ENCODE measurements at regions not wholly inside any gene's neighbourhood (a gene's known extent, or its start where the extent isn't known, plus 50 kb on each side); places are given as distances from the start of the nearest gene placed in this dataset.

DNA sequence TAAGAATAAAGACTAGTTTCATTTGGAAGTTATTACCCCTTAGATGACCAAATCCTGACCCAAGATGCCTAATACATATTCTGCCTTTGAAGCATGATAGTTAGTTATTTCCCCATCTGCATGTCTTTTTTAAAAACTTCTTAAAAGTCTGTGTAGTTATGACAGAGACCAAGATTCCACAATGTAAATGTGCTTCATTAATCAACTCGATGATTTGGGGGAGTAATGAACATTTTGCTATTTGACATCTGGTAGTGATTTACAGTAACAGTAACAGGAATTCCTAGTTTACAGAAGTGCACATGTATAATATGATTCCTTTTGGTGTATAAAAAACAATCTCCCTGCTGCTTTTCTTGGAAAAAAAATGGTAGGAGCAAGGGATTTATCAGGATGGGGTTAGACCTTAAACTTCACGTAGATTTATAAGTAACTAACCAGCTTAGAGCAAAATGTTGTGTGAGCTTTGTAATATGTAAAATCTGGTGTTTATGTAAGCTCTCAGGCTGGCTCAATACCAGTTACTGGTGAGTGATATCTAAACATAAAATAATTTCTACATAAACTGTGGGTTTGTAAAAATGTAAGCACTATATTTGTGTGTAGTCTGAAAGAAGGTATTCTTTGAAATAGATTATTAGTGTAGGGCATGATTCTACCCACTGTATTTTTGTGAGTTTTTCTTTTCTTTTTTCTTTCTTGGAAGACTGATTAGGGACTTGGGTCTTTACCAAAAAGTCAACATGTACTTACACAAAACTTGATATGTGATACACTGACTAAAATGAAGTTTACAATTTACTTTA lies 641.6 kb downstream of the EPHA4 start:
- DNase-seq (no peak), ATAC-seq (no peak)
- TF ChIP-seq, protein P1, sequence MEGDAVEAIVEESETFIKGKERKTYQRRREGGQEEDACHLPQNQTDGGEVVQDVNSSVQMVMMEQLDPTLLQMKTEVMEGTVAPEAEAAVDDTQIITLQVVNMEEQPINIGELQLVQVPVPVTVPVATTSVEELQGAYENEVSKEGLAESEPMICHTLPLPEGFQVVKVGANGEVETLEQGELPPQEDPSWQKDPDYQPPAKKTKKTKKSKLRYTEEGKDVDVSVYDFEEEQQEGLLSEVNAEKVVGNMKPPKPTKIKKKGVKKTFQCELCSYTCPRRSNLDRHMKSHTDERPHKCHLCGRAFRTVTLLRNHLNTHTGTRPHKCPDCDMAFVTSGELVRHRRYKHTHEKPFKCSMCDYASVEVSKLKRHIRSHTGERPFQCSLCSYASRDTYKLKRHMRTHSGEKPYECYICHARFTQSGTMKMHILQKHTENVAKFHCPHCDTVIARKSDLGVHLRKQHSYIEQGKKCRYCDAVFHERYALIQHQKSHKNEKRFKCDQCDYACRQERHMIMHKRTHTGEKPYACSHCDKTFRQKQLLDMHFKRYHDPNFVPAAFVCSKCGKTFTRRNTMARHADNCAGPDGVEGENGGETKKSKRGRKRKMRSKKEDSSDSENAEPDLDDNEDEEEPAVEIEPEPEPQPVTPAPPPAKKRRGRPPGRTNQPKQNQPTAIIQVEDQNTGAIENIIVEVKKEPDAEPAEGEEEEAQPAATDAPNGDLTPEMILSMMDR (IDR thresholded peaks at IDR 0.05): no peak
- peaks cover 0 to 22% (median 4%) of the 10 kb centered on the region in 11 donors for H3K9me3 ChIP-seq
- 70 to 78% methylated on average over 2 of the region's 2 CpGs for WGBS, 2 donors
- H3K4me1 ChIP-seq: no peaks in the 10 kb centered on the region
- H3K27me3 ChIP-seq: no peaks in the 10 kb centered on the region
- no peak overlapping the region for H3K4me3 ChIP-seq
- no peak overlapping the region for H3K27ac ChIP-seq
- intact Hi-C loops (cut with DNase I): no loop called here
- H3K36me3 ChIP-seq: no peaks in the 10 kb centered on the region

DNA sequence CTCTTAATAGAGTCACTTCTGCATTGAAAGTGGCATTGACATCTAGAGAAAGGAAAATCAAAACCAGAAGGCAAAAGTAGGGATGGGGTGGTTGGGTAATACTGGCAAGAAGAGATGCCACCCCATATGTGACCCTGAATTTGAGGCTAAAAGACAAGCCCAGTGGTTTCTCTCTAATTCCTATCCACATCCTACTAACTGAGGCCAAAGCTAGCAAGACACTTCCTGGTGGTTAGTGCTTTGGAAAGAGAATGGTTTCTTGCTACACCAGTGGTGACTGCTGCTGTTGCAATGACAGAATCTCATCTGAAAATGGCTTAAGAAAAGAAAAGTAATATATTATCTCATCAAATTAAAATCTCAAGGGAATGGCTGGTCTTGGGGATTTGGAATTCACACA lies 640.6 kb downstream of the EPHA4 start:
- TF ChIP-seq, protein P1 (IDR thresholded peaks at IDR 0.05): no peak
- H3K36me3 ChIP-seq: no peaks in the 10 kb centered on the region
- H3K27ac ChIP-seq: no peak overlapping the region
- H3K9me3 ChIP-seq: peaks cover 0 to 11% (median under 1%) of the 10 kb centered on the region in 11 donors
- H3K4me1 ChIP-seq: peaks cover 0 to 4% (median 0%) of the 10 kb centered on the region in 9 donors
- H3K4me3 ChIP-seq: no peak overlapping the region
- intact Hi-C loops (cut with DNase I): no loop called here
- no peak for DNase-seq
- no peak for ATAC-seq
- no peaks in the 10 kb centered on the region for H3K27me3 ChIP-seq

DNA sequence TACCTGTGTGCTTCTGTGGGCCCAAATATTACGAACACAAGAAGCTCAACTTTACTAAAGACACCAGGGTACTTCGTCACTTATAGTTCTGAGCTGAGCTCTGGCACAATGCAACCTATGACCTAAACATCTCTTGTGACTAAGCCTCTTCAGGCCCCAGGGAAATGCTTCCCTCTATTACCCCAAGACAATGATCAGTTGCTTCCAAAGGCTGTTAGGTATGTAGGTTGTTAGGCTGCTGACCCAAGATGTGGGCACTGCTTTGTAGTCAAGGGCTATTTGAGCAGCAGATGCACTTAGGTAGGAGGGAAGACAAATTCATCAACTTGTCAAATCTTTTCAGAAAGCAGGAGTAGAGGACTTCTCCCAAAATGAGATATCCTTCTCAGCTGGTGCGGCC lies 640.1 kb downstream of the EPHA4 start:
- Histone ChIP-seq H3K4me1 (peaks cover 0 to 10% (median 0%) of the 10 kb centered on the region in 9 donors), H3K4me3 (no peak overlapping the region), H3K36me3 (no peaks in the 10 kb centered on the region), H3K9me3 (peaks cover 0 to 6% (median 0%) of the 10 kb centered on the region in 11 donors), H3K27me3 (no peaks in the 10 kb centered on the region), H3K27ac (no peak overlapping the region)
- TF ChIP-seq, protein P1 (IDR thresholded peaks at IDR 0.05): no peak
- DNase-seq: no peak
- intact Hi-C loops (cut with DNase I): no loop called here
- ATAC-seq: no peak
- 94 to 96% methylated on average over 3 of the region's 3 CpGs for WGBS, 2 donors

DNA sequence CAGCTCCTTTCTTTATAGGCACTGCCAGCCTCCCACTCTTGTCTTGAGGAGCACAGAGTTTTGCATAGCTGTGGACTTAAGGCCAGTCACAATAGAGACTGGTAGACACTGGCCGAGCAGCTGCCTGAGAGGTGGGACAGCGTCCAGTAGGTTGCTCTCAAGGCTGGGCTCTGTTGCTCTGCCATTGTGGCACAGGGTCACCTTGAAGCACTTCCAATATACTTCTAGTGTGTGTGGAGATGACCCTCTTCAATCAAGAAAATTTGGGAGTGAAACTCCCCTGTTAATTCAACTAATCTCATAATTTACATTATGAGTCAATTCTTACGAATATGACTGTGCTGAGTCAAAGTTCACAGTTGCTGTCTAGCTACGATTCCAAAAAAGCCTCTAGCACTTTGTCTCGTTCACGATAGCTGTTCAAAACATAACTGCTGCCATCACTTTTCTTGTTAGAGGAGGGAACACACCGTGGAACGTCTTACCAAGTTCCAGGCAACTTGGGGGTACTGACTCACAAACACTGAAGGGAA lies 636.2 kb downstream of the EPHA4 start:
- Histone ChIP-seq H3K27me3 (no peaks in the 10 kb centered on the region), H3K9me3 (no peaks in the 10 kb centered on the region), H3K4me3 (peak overlapping the region in 1 of 10 donors; percentile 33), H3K27ac (peak overlapping the region in 7 of 10 donors; percentile 23 to 58 (median 41)), H3K36me3 (no peaks in the 10 kb centered on the region), H3K4me1 (peaks cover 0 to 22% (median 0%) of the 10 kb centered on the region in 9 donors)
- intact Hi-C loops (cut with DNase I): loop anchor here in 1 of 10 donors (5.0 kb wide), 1 partner anchor 136 kb away; no protein-coding TSS in a partner anchor
- peak in 5 of 8 donors; percentile 47 to 76 (median 59) for ATAC-seq
- WGBS, 2 donors: 63 to 69% methylated on average over 8 of the region's 8 CpGs
- peak in 1 of 2 donors; percentile 20 for DNase-seq
- TF ChIP-seq, protein P1 (IDR thresholded peaks at IDR 0.05): no peak

All from heart right ventricle (tissue), 16 donors.